ENCODE measurements at regions not wholly inside any gene's neighbourhood (a gene's known extent, or its start where the extent isn't known, plus 50 kb on each side); places are given as distances from the start of the nearest gene placed in this dataset.

- Mint-ChIP-seq H3K36me3 (ENCODE audit: low read depth) (no peaks in the 10 kb centered on the region), H3K4me3 (no peak overlapping the region), H3K9me3 (peaks cover 34% of the 10 kb centered on the region), H3K4me1 (ENCODE audit: low read depth) (no peaks in the 10 kb centered on the region), H3K27me3 (ENCODE audit: low read depth) (no peaks in the 10 kb centered on the region), H3K27ac (no peak overlapping the region)
Measured at GRCh38 chr7:53771701-53772100, 736.3 kb downstream of the POM121L12 start.

- Mint-ChIP-seq H3K36me3 (ENCODE audit: low read depth) (no peaks in the 10 kb centered on the region), H3K4me1 (ENCODE audit: low read depth) (no peaks in the 10 kb centered on the region), H3K27ac (no peak overlapping the region), H3K4me3 (no peak overlapping the region), H3K9me3 (peaks cover 18% of the 10 kb centered on the region), H3K27me3 (ENCODE audit: low read depth) (no peaks in the 10 kb centered on the region)
Measured at GRCh38 chr7:53776323-53776722, 740.9 kb downstream of the POM121L12 start.

DNA sequence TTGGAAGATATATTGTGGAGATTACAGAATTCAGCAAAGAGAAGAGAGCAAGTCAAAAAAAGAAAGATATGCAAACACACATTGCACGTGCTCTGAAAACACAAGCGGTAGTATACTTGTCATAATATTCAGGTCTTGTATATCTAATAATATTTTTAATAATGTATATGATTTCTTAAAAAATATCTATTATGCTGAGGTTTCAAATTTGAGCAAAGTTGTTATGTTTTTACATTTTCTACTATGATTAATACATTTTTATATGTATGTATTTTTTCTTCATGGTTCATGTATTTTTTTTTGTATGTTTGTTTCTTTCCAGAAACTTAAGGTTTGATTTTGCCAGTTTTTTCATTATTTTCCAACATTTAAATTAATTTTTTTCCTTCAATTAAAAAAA lies 752.4 kb upstream of the VSTM2A start:
- Mint-ChIP-seq H3K9me3 (peaks cover 13% of the 10 kb centered on the region), H3K27me3 (ENCODE audit: low read depth) (no peaks in the 10 kb centered on the region), H3K27ac (no peak overlapping the region), H3K36me3 (ENCODE audit: low read depth) (no peaks in the 10 kb centered on the region), H3K4me3 (no peak overlapping the region), H3K4me1 (ENCODE audit: low read depth) (no peaks in the 10 kb centered on the region)

GRCh38 chr7:53794816-53795215 lies 747.4 kb upstream of the VSTM2A start:
- Mint-ChIP-seq H3K4me1 (ENCODE audit: low read depth) (no peaks in the 10 kb centered on the region), H3K9me3 (peaks cover 30% of the 10 kb centered on the region), H3K27ac (no peak overlapping the region), H3K36me3 (ENCODE audit: low read depth) (no peaks in the 10 kb centered on the region), H3K27me3 (ENCODE audit: low read depth) (no peaks in the 10 kb centered on the region), H3K4me3 (no peak overlapping the region)

- Mint-ChIP-seq H3K9me3 (peaks cover 20% of the 10 kb centered on the region), H3K27ac (no peak overlapping the region), H3K4me1 (ENCODE audit: low read depth) (no peaks in the 10 kb centered on the region), H3K36me3 (ENCODE audit: low read depth) (no peaks in the 10 kb centered on the region), H3K27me3 (ENCODE audit: low read depth) (no peaks in the 10 kb centered on the region), H3K4me3 (no peak overlapping the region)
Measured at GRCh38 chr7:53800746-53801145, 741.4 kb upstream of the VSTM2A start.

DNA sequence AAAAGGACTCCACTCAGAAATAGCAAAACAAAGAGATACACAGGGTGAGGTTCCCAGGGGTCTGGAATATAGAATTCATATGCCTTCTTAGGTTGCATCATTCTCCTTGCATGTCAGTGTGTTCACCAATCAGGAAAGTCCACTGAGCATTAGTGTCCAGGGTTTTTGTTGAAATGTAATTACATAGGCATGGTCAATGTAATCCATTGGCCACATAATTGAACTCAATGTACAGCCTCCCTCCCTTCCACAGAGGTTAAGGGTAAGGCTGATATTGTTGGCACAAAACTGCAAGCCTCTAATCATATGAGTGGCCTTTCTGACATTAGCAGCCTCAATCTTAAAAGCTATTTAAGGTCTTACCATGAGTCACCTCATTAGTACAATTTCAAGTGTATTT lies 736.1 kb upstream of the VSTM2A start:
- no peaks in the 10 kb centered on the region for H3K4me1 Mint-ChIP-seq (ENCODE audit: low read depth)
- H3K36me3 Mint-ChIP-seq (ENCODE audit: low read depth): no peaks in the 10 kb centered on the region
- peaks cover 11% of the 10 kb centered on the region for H3K9me3 Mint-ChIP-seq
- H3K27ac Mint-ChIP-seq: no peak overlapping the region
- no peak overlapping the region for H3K4me3 Mint-ChIP-seq
- H3K27me3 Mint-ChIP-seq (ENCODE audit: low read depth): no peaks in the 10 kb centered on the region

DNA sequence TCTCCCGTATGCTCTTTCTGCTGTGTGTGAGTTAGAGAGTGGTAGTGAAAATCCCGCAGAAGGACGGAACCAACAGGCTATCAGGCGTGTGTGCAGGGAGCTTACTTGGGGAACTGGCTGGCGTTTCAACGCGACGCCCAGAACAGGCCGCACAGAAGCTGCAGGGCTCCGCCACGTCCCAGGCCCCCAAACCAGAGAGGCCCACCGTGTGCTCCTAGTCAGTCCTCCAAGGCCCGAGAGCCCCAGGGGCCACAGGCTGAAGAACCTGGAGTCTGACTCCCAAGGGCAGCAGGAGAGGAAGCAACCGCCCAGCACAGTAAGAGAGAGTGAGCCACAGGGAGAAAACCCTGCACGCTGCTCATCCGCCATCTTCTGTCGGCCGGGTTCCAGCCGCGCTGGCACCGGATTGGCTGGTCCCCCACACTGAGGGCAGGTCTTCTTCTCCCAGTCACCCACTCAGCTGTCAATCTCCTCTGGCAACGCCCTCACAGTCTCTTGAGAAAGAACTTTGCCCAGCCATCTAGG lies 730.6 kb upstream of the VSTM2A start:
- Mint-ChIP-seq H3K4me1 (ENCODE audit: low read depth) (no peaks in the 10 kb centered on the region), H3K27me3 (ENCODE audit: low read depth) (no peaks in the 10 kb centered on the region), H3K27ac (no peak overlapping the region), H3K36me3 (ENCODE audit: low read depth) (no peaks in the 10 kb centered on the region), H3K9me3 (peaks cover 22% of the 10 kb centered on the region), H3K4me3 (no peak overlapping the region)

DNA sequence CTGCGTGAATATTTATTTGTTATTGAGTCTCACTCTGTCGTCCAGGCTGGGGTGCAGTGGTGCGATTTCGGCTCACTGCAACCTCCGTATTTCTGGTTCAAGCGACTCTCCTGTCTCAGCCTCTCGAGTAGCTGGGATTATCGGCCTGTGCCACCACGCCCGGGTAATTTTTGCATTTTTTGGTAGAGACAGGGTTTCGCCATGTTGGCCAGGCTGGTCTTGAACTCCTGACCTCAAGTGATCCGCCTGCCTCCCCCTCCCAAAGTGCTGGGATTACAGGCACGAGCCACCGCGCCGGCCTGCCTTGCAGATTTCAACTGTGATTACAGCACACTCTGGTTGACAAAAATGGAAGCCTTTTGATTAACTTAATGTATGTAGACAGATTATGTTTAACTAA lies 730.0 kb upstream of the VSTM2A start:
- no peaks in the 10 kb centered on the region for H3K4me1 Mint-ChIP-seq (ENCODE audit: low read depth)
- no peak overlapping the region for H3K27ac Mint-ChIP-seq
- no peaks in the 10 kb centered on the region for H3K27me3 Mint-ChIP-seq (ENCODE audit: low read depth)
- H3K36me3 Mint-ChIP-seq (ENCODE audit: low read depth): no peaks in the 10 kb centered on the region
- H3K4me3 Mint-ChIP-seq: no peak overlapping the region
- peaks cover 22% of the 10 kb centered on the region for H3K9me3 Mint-ChIP-seq

DNA sequence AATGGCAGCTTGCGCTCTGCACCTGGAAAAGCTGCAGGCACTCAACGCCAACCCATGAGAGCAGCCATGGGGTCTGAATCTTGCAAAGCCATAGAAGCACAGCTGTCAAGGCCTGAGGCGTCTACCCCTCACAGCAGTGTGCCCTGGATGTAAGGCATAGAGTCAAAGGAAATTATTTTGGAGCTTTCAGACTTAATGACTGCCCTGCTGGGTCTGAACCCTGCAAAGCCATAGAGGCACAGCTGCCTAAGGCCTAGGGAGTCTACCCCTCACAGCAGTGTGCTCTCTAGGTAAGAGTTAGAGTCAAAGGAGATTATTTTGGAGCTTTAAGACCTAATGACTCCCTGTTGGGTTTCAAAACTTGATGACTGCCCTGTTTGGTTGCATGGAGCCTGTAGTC lies 706.9 kb upstream of the VSTM2A start:
- Mint-ChIP-seq H3K36me3 (ENCODE audit: low read depth) (no peaks in the 10 kb centered on the region), H3K27ac (no peak overlapping the region), H3K4me1 (ENCODE audit: low read depth) (no peaks in the 10 kb centered on the region), H3K27me3 (ENCODE audit: low read depth) (no peaks in the 10 kb centered on the region), H3K9me3 (peaks cover 37% of the 10 kb centered on the region), H3K4me3 (no peak overlapping the region)

DNA sequence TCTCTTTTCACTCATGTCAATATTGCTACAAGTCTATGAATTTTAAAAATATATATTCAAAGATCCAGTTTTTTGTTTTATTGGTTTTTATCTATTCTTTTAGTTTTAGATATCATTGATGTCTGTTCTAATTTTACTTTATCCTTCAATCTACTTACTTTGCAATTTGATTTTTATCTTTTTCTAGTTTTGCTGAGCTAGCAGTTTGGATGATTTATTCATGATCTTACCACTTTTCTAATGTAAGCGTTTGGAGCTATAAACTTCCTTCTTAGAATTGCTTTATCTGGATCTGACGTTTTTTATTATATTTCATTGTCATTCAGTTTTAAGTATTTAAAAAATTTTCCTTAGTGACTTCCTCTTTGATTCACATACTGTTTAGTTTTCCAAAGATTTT lies 664.5 kb upstream of the VSTM2A start:
- no peak overlapping the region for H3K4me3 Mint-ChIP-seq
- no peaks in the 10 kb centered on the region for H3K36me3 Mint-ChIP-seq (ENCODE audit: low read depth)
- no peaks in the 10 kb centered on the region for H3K27me3 Mint-ChIP-seq (ENCODE audit: low read depth)
- no peak overlapping the region for H3K27ac Mint-ChIP-seq
- H3K4me1 Mint-ChIP-seq (ENCODE audit: low read depth): no peaks in the 10 kb centered on the region
- H3K9me3 Mint-ChIP-seq: peaks cover 37% of the 10 kb centered on the region

GRCh38 chr7:53900856-53901528 lies 641.2 kb upstream of the VSTM2A start:
- peaks cover 48% of the 10 kb centered on the region for H3K9me3 Mint-ChIP-seq
- no peak overlapping the region for H3K4me3 Mint-ChIP-seq
- H3K36me3 Mint-ChIP-seq (ENCODE audit: low read depth): no peaks in the 10 kb centered on the region
- H3K27me3 Mint-ChIP-seq (ENCODE audit: low read depth): no peaks in the 10 kb centered on the region
- no peaks in the 10 kb centered on the region for H3K4me1 Mint-ChIP-seq (ENCODE audit: low read depth)
- no peak overlapping the region for H3K27ac Mint-ChIP-seq

GRCh38 chr7:53904355-53904754 lies 637.8 kb upstream of the VSTM2A start:
- no peaks in the 10 kb centered on the region for H3K4me1 Mint-ChIP-seq (ENCODE audit: low read depth)
- H3K27ac Mint-ChIP-seq: no peak overlapping the region
- peaks cover 56% of the 10 kb centered on the region for H3K9me3 Mint-ChIP-seq
- H3K27me3 Mint-ChIP-seq (ENCODE audit: low read depth): no peaks in the 10 kb centered on the region
- no peaks in the 10 kb centered on the region for H3K36me3 Mint-ChIP-seq (ENCODE audit: low read depth)
- no peak overlapping the region for H3K4me3 Mint-ChIP-seq

GRCh38 chr7:53917637-53918036 lies 624.5 kb upstream of the VSTM2A start:
- no peaks in the 10 kb centered on the region for H3K36me3 Mint-ChIP-seq (ENCODE audit: low read depth)
- H3K4me1 Mint-ChIP-seq (ENCODE audit: low read depth): no peaks in the 10 kb centered on the region
- no peaks in the 10 kb centered on the region for H3K27me3 Mint-ChIP-seq (ENCODE audit: low read depth)
- H3K27ac Mint-ChIP-seq: no peak overlapping the region
- no peak overlapping the region for H3K4me3 Mint-ChIP-seq
- H3K9me3 Mint-ChIP-seq: peaks cover 21% of the 10 kb centered on the region

DNA sequence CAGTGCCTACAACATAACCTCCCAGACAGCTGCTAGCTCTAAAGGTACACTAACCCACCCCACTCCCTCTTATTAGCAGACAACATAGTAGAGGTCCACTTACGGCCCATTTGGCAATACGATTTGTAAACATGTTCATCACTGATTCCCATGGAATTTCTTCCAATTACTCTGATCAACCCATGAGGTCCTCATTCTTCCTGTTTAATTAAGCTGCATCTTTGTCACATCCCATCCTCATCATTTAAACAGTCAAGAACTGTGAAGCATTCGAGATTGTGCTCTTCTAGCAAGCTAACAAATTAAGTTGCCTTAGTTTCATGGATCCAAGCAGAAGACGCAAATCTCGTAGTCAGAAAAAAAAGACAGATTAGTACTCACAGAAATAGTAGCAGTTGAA lies 622.2 kb upstream of the VSTM2A start:
- Mint-ChIP-seq H3K4me1 (ENCODE audit: low read depth) (no peaks in the 10 kb centered on the region), H3K27me3 (ENCODE audit: low read depth) (no peaks in the 10 kb centered on the region), H3K36me3 (ENCODE audit: low read depth) (no peaks in the 10 kb centered on the region), H3K9me3 (peaks cover 31% of the 10 kb centered on the region), H3K27ac (no peak overlapping the region), H3K4me3 (no peak overlapping the region)

DNA sequence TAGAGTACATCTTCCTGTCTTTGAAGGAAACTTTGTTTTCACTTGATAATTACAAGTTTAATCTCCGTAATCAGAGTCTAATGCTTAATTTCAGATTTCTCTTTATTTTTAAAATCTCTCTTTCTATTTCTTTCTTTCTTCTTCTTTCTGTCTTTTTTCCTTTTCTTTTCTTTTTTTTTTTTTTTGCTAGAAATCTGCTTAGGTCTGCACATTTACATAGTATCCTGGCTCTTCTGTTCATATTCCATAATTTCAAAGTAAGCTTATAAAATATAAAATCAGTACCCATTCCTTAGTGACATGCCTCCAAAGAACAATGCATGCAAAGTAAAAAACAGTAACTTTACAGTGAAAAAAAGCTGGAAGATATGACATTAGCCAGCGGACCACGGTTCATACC lies 601.7 kb upstream of the VSTM2A start:
- Mint-ChIP-seq H3K27ac (no peak overlapping the region), H3K9me3 (peaks cover 23% of the 10 kb centered on the region), H3K36me3 (ENCODE audit: low read depth) (no peaks in the 10 kb centered on the region), H3K27me3 (ENCODE audit: low read depth) (no peaks in the 10 kb centered on the region), H3K4me3 (no peak overlapping the region), H3K4me1 (ENCODE audit: low read depth) (no peaks in the 10 kb centered on the region)

DNA sequence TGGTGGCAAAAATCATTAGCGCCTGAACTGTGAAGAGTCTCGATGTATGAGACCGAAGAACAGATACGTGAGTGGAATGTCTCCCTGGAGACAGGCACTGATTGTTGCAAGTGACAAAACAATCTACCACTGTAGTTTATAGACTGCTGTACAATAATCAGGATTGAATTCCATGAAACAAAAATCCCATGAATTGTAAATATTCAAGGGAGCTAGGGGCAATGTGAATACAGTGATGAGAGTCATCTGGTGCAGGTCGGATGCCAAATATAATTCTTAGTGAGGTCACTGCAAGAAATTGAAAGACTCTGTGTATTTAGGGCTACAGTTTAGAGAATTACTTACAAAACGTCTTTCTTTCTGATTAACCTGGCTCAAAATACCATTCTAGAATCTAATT lies 594.4 kb upstream of the VSTM2A start:
- H3K36me3 Mint-ChIP-seq (ENCODE audit: low read depth): no peaks in the 10 kb centered on the region

More for the DNA sequence above, 594.4 kb upstream of the VSTM2A start:
- H3K9me3 Mint-ChIP-seq: peaks cover 37% of the 10 kb centered on the region
- H3K27ac Mint-ChIP-seq: no peak overlapping the region
- no peaks in the 10 kb centered on the region for H3K27me3 Mint-ChIP-seq (ENCODE audit: low read depth)
- H3K4me3 Mint-ChIP-seq: no peak overlapping the region
- no peaks in the 10 kb centered on the region for H3K4me1 Mint-ChIP-seq (ENCODE audit: low read depth)
